GM12892 (cell line): ENCODE measurements at regions not wholly inside any gene's neighbourhood (a gene's known extent, or its start where the extent isn't known, plus 50 kb on each side); places are given as distances from the start of the nearest gene placed in this dataset.

Experiments used
- POLR2A ChIP-seq: IDR thresholded peaks from 2 replicates; pipeline ENCODE4 v1.6.1; 2011; ENCODE audit warnings: low read depth, low read length, control low read depth
- POLR2AphosphoS5 ChIP-seq: IDR thresholded peaks from 2 replicates; pipeline ENCODE4 v1.6.1; 2011; ENCODE audit warnings: low read depth, low read length, control low read depth

GRCh38 chr10:121130382-121130781 lies 279.2 kb downstream of the WDR11 start:
- TF ChIP-seq POLR2A (no peak), POLR2AphosphoS5 (no peak)
